HFF-Myc (cell line): ENCODE measurements at regions not wholly inside any gene's neighbourhood (a gene's known extent, or its start where the extent isn't known, plus 50 kb on each side); places are given as distances from the start of the nearest gene placed in this dataset.

Experiments used
- DNase-seq: peaks from one replicate; pipeline ENCODE4 v3.0.0-alpha.2; 2011; ENCODE audit warnings: low read depth; ENCODE audit errors: extremely low read depth
- H3K4me3 ChIP-seq: replicated peaks from 2 replicates; pipeline ENCODE4 v1.5.1; 2011; ENCODE audit warnings: low read depth, mild to moderate bottlenecking, control low read depth, low read length
- TF ChIP-seq, protein P1 (sequence below): IDR thresholded peaks from 2 replicates; pipeline ENCODE4 v1.5.1; 2012; ENCODE audit warnings: mild to moderate bottlenecking, low read depth, low read length, control low read depth; ENCODE audit errors: missing control alignments

- DNase-seq: no peak
- no peak overlapping the region for H3K4me3 ChIP-seq
- TF ChIP-seq, protein P1, sequence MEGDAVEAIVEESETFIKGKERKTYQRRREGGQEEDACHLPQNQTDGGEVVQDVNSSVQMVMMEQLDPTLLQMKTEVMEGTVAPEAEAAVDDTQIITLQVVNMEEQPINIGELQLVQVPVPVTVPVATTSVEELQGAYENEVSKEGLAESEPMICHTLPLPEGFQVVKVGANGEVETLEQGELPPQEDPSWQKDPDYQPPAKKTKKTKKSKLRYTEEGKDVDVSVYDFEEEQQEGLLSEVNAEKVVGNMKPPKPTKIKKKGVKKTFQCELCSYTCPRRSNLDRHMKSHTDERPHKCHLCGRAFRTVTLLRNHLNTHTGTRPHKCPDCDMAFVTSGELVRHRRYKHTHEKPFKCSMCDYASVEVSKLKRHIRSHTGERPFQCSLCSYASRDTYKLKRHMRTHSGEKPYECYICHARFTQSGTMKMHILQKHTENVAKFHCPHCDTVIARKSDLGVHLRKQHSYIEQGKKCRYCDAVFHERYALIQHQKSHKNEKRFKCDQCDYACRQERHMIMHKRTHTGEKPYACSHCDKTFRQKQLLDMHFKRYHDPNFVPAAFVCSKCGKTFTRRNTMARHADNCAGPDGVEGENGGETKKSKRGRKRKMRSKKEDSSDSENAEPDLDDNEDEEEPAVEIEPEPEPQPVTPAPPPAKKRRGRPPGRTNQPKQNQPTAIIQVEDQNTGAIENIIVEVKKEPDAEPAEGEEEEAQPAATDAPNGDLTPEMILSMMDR: no peak
Observed at GRCh38 chr6:137650720-137651119, 156.5 kb upstream of the OLIG3 start.

DNA sequence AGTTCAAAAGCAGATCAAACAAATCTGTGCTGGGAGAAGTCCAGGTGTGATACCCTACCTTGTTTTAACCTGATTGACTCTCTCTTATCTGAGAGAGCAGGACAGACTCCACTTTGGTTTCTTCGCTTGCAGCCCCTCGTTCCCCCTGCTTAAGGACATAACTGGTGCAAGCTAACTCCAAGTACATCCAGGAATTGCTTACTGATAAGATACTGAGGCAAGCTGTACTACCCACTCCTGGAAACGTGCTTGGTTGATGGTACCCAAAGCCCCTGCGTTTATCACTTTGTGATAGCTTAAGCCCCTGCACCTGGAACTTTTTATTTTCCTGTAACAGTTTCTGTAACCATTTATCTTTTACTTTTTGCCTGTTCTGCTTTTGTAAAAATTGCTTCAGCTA, 157.0 kb upstream of the OLIG3 start:
- TF ChIP-seq, protein P1: no peak
- no peak overlapping the region for H3K4me3 ChIP-seq
- DNase-seq: no peak

DNA sequence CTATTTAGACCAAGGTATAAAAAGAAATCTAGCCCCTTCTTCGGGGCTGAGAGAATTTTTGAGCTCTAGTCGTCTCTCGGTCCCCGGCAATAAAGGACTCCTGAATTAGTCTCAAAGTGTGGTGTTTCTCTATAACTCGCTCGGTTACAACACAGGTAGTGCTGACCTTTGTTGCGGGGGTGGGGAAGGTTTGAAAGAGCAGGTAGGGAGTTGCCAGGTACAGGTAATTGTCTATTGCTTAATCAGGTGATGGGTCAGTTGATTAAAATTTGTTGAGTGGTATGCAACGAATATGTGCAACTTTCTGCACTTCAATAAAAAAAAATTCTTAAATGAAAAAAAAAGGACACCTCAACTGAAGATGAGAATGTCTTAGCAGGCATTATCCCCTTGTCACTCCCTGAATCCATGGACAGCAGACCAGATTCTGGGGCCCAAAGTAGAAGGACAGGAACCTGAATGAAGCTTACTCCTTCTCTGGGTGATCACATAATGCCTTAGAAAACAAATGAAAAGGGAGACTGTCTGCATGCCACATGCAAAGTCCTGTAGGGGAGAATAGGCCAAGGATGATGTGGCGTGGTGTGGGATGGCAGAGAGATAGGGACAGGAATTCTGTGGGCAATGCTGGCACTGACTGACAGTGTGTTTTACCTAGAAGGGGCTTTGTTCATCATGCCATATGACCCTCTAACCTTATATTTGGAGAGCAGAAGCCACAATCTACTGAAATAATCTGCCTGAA, 157.6 kb upstream of the OLIG3 start:
- TF ChIP-seq, protein P1: no peak
- no peak overlapping the region for H3K4me3 ChIP-seq
- DNase-seq: no peak

DNA sequence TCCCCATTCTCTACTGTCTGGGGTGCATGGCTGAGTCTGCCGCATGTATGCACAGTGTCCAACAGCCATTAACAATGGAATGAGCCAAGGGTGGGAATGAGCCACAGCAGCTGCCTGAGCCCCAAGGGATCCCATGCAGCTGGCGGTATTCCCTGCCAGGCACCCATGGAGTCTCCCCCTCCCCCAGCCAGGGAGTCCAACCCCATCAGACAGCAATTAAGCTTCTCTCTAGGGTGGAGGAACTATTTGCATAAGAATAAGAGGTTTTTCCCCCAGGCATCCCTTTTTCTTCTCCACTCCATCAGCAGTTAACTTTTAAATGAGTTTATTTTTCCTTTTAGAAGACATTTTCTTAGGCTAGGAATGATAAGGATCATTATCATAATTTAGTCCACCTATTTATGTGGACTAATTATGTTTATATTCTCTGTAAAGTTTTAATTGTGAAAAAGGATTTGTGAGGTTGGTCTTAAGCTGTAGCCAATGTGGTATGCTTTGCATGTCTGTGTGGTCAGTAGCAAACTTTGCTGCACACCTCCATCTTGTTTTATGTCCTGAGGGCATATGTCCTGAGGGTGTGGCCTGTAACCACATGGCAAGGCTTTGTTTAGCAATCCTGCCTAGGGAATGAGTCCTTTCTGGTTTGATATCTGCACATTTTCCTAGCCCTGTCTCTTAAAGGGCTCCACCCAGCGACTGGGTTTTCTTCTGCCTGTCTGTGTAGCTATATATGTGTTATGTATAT, 158.9 kb upstream of the OLIG3 start:
- H3K4me3 ChIP-seq: no peak overlapping the region
- TF ChIP-seq, protein P1: no peak
- DNase-seq: no peak

- no peak overlapping the region for H3K4me3 ChIP-seq
- TF ChIP-seq, protein P1: no peak
- no peak for DNase-seq
Observed at GRCh38 chr6:137653706-137654059, 159.5 kb upstream of the OLIG3 start.

DNA sequence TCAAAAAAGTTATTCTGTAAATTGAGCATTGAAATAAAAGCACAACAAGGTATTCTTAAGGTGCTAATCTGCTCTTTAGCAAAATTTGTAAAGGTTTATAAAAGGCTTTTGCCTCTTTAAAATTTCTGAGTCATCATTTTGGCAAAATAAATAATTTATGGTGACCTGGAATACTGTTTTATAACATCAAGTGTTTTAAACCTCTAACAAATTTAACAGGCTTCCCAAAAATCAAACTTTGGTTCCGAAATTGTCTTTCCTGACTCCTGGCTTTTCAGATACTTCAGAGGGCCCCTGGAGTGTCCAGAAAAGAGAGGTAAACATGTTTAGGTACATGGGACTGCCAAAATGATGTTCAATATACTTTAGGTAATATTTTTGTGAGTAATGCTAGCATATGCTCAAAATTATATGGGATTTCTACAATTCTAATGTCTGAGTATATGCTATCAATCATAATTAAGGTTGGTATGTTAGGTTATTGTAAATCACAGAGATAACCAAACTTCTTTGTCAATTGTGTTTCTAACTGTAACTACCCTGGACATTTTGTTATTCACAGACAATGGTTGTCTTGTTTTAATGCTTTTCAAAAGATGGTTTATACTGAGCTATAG, 160.3 kb upstream of the OLIG3 start:
- DNase-seq: no peak
- TF ChIP-seq, protein P1: no peak
- H3K4me3 ChIP-seq: no peak overlapping the region
